NCI-H2107 treated with DMSO at 0.1 percent for 48 hours (cell line): ENCODE measurements at regions not wholly inside any gene's neighbourhood (a gene's known extent, or its start where the extent isn't known, plus 50 kb on each side); places are given as distances from the start of the nearest gene placed in this dataset.

Experiments used
- DNase-seq: peaks from one replicate; lab custom pipeline; 2025; ENCODE audit not compliant: unreplicated experiment; lab: John Stamatoyannopoulos, UW

DNA sequence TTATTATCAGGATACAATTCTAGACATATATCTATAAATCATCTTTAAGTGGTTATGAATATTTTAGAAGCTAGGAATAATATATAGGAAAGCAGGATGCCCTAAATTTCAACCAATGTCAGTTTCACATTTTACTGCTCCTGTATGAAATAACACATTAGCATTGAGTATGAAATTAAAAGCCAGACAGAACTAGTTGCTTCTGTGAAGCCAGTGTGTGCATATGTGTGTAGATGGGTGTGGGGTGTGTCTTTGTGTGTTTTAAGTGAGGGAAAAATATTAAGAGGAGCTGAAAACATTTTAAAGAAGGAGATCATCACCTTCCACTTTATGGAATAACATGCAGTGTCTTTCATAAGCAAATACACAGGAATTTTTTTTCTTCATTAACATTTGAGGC lies 271.4 kb upstream of the RORA start:
- DNase-seq: no peak

DNA sequence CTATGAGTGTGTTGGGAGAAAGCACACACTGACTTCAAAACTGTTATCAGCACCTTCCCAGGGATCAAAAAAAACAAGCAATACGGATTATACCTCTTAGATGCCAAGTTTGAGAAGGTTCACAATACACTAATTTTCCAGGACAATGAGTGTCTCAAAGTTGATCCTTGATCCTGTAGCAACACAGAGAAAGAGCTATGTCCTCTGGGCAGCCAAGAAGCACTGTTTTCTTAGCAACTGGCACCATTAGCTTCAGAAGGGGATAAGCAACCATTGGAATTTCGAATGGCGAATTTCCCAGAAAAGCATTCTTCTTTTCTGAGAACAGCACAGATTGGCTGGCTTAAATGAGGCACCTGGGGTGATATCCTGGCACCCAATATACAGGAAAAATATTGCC lies 270.3 kb upstream of the RORA start:
- no peak for DNase-seq

DNA sequence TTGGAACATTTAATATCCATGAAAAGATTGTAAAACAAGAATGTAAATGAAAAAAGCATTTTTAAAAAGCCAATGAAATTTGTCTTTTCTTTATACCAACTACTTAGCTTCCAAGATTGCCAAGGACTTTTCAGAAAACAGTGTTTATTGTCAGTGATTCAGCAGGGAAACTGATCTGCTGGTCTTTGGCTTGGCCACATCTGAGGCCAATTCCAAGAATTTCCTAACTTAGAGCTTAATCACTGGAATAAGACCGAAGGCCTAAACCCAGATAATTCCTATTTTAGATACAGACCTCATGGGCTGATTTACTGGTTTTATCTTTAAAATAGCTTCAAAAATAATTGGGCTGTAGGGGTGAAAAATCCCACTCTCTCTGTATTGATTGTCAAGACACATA lies 260.5 kb upstream of the RORA start:
- DNase-seq: no peak

DNA sequence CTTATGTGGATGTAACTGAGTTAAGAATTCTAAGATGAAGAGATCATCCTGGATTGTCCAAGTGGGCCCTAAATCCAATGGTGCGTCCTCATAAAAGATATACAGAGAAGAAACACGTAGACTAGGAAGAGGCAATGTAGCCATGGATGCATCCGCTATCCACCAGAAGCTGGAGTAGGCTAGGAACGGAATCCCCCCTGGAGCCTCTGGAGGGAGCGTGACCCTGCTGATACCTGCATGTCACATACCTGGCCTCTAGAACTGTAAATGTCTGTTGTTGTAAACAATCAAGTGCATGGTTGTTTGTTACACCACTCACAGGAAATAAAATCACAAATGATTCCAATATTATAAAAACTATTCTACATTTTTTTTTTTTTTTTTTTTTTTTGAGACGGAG lies 254.5 kb upstream of the RORA start:
- no peak for DNase-seq

DNA sequence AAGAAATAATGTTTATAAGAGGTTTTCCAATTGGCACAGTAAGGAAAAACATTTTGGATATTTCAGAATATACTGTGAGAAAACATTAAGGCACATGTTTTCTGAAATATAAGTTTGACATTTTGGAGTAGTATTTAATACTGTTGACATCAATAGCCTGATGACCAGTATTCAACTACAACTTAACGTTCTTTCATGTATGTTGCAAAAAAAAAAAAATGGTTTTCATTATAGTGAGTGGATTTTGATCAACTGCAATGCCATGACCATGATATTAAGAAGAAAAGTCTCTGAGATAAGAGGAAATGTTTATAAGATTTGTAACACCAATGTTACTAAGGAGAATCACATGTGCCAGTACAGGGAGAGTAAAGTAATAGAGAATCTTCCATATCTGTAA lies 252.8 kb upstream of the RORA start:
- no peak for DNase-seq

DNA sequence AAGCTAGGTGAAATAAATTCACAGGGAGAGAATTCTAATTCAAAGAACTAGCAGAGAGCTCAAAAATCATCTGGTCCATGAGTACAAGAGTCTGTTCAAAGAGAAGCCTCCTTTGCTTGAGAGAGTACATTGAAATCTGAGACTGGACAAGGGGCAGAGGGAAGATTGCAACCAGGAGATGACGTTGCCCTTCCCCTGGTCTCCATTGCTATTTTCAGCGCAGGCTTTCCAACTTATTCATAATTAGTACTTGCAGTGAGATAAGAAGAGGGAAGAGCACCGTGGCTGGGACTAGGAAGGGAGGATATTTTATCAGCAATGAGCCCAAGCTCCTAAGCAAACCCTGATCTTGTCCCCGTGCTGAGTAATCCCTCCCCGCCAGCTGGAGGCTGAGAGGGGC lies 251.8 kb upstream of the RORA start:
- no peak for DNase-seq

DNA sequence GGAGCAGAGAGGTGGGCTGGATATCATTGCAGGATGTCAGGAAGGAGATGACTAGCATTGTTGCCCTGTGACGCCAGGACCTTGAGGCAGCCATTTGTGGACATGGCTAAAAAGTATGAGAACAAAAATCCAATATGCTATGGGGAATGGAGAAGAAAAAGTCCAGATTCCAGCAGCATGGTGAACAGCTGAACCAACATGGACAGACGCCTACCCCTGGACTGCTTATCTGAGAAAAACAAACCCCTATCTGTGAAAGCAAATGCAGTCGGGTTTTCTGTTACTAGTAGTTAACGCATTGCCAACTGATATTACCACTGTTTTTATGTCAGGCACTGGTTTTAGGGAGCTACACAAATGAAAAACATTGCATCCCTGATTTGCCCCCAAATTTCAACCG lies 251.2 kb upstream of the RORA start:
- DNase-seq: no peak

DNA sequence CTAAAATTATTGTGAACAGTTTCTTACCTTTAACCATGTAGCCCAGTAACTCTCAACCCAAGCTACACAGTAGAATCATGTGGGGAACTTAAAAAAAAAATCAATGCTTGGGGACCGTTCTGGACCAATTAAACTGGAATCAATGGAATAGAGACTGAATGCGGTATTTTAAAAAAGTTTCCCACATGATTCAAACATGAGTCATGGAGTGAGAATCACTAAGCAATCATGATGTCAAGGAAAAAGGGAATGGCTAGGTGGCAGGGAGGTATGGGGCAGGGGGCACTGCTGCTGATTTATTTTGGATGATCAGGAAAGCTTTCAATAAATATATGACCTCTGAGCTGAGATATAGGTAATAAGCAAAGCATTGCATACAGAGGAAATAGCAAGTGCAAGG lies 250.5 kb upstream of the RORA start:
- DNase-seq: no peak

DNA sequence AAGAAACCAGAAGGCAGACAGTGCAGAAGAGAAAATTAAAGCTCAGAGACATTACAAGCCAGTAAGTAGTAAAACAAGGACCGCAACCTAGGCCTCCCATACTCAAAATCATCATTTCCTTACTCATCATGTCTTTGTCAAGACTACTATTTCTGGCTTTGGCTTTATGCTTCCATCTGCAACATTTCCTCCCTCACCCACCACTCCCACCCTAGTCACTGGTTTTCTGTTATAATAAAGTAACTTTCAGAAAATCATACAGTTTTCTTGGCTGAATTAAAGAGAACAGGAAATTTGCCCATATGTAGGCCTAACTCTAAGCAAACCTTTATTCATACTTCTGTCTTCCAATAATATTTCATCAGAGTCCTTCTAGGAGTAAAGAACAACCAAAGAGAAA lies 247.6 kb upstream of the RORA start:
- no peak for DNase-seq

DNA sequence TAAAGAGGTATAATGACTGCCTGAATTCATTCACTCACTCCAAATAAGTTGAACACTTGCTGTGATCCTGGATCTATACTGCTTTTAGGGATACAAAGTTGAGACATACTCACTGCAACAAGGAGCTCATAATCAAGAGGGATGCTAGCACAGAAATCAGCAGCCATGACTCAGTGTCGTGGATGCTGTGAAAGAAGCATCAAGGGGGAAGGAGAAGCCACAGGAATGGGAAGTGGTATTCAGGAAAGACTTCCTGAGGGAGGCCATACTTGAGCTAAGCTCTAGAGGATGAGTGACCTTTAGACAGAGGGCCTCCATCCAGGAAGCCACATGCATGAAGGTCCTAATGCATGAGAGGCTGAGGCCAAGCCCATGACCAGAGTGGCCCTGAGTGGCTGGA lies 245.7 kb upstream of the RORA start:
- DNase-seq: no peak

DNA sequence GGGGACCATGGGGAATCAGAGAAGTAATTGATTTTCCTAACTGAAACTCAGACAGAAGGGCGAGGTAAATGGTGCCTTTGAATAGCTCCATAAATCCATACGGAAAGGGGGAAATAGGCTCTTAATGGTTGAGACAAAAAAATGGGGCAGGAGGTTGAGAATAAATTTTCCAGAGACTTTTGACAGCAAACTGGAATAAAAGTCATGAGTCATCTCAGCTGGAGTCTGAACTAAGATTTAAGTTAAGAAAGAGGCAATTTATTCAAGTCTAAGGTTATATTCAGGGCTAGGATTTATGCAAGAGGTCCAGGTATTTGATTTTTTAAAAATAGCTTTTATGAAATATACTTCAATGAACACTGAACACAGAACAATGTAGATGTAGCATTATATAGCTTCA lies 238.7 kb upstream of the RORA start:
- DNase-seq: no peak

DNA sequence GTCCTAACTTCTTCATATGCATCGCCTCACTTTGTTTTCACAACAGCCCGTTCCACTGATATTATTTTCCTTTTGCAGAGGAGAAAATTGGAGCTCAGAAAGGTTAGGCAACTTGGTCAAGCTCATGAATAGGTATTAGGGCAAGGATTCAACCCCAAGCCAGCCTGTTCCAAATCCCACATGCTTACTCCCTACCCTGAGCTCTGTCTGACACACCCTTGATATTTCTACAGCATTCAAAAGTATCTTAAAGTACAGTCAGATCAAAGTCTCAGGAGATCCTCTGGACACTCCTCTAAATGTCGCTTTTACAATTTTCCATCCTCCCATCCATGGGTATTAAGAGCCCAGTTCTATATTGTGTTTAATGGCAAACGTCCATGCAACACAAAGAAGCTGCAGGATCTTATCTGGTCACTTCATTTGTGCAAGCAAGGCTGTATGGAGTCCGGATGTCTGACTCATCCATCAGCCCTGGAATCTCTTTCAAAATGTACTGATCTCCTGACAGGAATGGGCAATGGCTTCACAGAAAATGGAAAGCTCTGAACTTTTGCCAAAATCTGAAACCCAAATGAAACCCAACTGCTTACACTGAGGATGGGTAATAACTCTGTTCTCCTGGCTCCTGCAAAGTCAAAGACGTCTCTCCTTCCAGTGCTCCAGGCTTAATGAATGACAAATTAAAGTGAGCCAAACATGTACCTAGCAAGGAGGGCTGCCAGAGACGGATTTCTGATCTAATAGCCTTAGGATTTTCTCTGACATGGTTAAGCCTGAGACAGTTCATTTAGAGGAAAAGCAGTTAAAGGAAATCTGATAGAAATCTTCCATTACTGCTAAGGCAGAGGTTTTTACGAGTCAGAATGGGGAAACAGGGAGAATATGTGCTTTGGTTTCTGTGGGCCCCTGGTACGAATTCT lies 230.9 kb upstream of the RORA start:
- DNase-seq: no peak

DNA sequence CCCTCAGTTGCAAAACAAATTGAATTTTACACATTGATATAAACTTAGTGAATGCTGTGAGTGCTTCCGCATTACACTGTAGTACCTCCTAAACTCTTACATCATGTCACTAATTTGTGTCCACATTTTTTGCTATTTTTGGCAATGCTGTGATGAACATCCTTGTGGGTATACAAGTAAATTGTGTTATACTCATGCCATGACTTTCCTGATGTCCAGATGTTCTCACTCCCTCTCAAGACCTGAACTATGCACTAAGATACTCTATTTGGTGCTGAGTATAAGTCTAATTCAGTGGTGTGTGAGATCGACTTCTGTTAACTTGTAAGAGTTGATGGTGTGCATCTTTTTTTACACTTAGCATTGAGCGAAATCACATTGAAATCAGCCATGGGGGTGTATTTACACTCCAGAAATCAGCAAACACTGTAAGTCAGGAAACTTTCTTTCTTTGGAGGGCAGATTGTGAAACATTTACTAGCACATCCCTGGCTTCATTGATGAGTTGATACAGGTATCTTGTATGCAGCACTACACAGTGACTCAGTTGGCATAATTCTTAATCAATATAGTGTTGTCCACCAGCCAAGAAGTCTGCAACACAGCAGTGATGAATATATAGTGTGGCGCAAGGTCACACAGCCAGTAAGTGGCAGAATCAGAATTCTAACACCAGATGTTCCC lies 228.1 kb upstream of the RORA start:
- no peak for DNase-seq

DNA sequence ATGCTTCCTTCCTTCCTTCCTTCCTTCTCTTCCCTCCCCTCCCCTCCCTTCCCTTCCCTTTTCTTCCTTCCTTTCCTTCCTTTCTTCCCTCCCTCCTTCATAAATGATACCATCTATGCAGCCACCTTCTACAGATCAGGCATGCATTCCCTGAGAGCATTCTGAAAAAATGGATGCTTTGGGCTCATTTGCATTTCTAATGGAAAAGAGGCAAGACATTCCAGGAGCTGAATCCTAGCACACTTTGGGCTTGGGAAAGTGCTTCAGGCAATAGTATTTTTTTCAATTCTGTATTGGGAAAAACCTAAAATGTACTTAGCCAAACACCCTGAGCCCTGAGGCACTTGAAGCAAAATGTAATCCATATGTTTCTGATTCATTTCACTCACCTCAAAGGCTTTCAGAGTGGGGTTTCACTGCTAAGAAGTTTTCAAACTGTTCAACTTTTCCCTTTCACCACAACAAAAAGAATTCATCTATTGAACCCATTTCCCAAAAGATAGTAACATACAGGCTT lies 220.1 kb upstream of the RORA start:
- no peak for DNase-seq

DNA sequence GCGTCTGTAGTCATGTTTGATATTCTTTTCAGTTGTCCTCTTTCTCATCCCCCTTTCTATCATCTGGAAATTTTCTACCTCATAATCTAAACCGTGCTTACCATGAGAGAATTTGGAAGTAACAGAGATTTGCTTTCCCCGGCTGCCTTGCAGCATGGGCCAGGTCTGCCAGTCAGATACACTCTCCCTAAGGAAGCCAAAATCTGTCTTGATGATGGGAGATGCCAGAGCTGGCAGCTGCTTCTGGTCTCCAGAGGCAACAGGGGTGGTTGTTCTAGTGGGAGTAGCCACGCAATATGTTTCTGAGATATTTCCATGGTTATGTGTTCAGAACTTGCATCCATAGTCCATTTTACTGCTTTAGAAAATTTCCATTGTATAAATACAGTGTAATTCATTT lies 218.9 kb upstream of the RORA start:
- no peak for DNase-seq

DNA sequence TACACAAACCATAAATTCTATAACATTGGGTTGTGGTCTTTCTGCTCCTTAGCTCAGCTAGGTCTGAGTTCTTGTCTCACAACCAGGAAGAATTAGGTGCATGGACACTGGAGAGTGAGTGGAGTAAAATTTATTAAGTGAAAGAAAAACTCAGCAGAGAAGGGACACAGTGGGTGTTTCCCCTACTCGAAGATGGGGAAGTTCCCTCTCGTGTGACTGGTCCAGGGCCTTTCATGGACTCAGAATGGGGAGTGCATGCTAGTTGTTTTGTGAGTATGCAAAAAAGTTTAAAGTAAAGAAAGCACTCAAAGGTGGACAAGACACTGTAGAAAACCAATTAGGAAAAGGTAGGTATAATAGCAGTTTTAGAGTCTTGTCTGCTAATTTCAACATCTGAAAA lies 215.5 kb upstream of the RORA start:
- DNase-seq: no peak

DNA sequence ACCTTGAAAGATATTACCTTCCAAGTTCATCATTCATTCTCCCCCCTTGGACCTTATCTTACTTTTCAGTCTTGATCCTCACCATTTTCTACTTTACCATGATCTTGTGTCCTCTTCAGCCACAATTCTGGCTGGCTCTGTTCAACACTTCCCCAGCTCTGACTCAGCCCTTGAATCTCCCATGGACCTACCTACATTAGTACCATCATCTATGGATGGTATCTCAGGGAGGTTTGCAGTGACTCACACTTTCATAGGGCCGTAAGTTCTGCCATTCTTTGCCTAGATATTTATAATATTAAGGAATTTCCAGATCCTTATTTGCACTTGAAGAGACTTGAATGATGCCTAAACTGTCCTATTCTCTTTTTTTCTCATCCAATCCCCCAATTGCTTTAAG lies 213.7 kb upstream of the RORA start:
- DNase-seq: no peak

DNA sequence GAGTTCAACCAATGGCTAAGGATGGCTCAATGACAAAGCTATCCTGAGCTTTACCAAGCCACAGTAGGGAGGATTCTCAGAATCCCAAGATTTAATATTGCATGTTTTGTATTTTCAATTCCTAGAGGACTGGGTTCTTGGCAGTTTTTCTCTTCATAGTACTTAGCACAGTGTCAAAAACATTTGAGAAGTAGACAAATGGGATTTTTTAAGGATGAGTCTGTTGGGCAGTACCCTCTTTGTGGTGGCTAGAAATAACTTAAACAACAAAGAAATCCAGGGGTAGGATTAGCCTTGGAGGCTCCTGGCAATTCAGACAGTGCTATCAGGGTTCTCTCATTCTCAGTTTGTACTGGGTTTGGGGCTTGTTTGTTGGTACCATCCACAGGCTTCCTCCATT lies 212.8 kb upstream of the RORA start:
- no peak for DNase-seq

DNA sequence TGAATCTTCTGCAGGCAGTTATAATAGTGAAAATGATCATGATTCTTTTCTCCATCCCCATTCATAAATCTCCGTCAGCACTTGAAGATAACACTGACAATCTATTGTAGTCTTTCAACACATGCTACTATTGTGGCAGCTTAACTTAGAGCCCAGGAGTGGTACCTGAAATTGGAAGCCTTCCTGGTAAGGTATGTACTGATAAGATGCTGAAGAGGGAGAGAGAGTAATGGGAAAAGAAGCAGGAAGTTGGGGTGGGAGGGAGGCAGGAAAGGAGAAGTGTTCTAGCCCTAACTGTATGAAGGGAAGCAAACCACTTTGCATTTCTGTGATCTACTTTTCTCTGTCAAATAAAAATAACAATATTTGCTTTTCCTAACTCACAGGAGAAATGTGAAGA lies 197.4 kb upstream of the RORA start:
- no peak for DNase-seq

DNA sequence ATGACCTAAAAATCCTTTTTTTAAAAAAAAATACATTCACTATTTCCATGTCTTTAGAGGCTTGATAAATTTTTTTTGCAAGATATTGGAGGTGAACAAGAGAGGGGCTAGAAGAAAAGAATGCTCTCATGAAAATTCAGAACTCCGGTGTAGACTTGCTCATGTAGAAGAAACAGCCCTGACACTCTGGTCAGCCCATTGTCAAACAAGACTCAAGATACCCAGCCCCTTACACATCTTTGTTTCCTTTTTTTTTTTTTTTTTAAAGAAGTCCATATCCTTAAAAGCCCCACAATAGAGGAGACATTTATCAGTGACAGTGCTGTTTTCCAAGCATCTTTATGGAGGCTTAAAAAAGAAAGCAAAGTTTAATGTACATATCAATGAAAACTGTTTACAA lies 196.8 kb upstream of the RORA start:
- DNase-seq: no peak

DNA sequence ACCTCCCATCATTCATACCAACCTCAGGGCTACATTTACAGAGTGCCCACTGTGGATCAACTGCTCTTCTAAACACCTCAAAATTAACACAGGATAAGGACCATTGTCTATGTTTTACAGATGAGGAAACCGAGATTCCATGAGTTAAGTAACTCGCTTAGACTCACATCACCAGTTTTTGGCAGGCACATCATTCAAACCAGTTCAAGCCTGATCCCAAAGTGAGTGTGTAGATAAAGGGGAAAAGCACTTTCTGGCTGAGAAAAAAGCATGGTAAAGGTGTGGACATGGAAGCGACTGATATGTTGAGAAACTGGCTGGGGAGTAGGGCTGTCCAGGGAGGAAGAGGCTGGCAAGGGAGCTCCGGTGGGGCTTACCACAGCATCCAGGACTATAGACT lies 193.7 kb upstream of the RORA start:
- no peak for DNase-seq

DNA sequence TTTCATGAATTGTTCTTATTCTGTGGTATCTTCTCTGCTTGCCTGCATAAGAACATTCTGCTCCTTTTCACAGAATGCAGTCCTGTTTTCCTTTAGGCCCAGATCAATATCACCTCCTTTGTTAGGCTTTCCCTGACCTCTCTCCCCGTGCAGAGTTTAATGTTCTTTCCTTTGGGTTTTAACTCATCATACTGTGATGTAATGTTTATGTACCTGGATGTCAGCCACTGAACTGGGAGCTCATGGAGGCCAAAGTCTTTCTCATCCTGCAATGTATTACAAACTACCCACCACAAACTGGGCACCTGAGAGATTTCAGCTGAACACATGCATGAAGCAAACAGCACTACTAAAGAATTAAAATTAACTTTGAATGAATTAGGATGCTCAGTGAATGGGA lies 192.8 kb upstream of the RORA start:
- DNase-seq: no peak

DNA sequence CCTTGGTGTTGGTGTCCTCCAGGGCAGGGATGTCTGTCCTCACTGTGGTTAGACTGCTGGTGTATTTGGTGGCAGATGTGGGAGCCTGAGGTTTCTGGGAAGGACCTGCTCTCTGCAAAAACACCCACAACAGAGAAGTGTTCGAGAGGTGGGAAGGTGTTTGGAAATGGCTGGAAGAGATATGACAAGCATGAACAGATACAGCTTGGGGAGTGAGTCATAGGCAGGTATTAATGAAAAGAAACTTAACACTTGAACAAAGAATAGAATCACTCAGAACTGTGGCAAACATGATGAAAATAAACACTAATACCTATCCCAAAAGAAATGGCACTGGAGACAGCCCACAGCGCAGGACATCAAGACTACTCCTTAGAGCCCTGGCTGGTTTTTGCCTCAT lies 192.4 kb upstream of the RORA start:
- no peak for DNase-seq
